Fibroblast of skin of left quadriceps (primary cell): ENCODE measurements at regions not wholly inside any gene's neighbourhood (a gene's known extent, or its start where the extent isn't known, plus 50 kb on each side); places are given as distances from the start of the nearest gene placed in this dataset.
"Not testable (repeated sequence)": the region's sequence is repeated elsewhere in the genome, so short reads cannot be mapped to it uniquely, and the experiment has no call there.

Source experiments
- DNase-seq, 2 experiments: peaks; one replicate each; pipeline ENCODE4 v3.0.0-alpha.2; 2013; ENCODE audit warnings: low read depth in 2 of 2

DNA sequence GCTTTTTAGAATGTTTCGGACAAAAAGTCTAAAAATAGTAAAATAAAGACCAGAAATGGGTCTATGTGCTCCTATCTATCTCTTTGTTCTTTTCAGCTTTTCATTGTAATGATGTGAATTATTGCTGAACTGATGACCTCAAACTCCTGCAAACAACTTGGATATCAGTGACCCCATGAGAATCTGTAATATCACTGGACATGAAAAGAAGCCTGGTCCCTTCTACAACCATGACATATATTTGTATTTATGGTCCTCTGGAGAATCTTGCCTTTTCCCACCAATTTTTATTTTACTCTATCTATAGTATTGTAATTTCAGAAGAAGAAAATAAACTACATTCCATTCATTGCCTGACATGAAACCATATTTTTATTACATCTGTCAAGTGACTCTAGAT lies 740.7 kb upstream of the CA10 start:
- no peak for DNase-seq

DNA sequence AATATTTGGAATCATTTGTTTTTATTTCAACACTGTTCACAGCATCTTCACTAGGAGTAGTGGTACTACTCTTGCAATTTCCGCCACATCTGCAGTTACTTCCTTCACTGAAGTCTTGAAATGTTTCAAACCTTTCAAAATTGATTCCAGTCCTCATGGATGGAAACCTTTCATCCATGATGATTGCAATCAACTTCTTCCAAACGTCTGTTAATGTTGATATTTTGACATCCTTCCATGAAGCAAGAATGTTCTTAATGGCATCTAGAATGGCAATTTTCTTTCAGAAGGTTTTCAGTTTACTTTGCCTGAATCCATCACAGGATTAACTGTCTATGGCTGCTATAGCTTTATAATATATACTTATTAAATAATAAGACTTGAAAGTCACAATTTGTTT lies 736.8 kb upstream of the CA10 start:
- no peak for DNase-seq

DNA sequence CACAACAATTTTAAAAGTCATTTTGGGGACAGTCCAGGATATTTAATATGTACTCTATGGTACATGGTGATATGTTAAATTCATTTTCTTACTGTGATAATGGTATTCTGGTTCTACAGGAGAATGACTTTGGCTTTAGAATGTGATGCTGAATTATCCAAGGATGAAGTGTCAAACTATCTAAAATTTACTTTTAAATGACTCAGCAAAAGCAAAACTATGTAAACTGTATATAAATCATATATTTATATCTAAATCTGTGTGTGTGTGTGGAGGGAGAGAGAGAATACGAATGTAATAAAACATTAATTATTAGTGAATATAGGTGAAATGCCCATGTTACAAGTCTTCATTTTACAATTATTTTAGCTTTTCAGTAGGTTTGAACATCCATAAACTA lies 733.8 kb upstream of the CA10 start:
- no peak for DNase-seq

DNA sequence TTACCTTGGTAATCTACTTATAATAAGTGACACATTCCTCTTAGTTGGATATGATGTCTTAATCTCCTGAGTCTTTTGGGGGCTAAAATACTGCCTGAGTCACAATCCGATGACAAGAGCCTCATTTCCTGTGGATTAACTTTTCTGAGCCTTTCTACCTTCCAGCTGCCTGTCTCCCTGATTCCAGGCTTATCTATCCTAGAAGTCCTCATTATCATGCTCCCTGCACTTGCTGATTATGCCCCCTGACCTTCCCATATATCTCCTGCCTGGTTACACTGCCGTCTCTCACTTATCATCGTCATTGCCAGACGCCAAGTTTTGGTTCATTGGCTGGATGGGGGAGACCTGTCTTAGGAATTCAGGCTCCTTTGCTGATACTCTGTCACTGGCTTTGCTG lies 727.4 kb upstream of the CA10 start:
- no peak for DNase-seq

DNA sequence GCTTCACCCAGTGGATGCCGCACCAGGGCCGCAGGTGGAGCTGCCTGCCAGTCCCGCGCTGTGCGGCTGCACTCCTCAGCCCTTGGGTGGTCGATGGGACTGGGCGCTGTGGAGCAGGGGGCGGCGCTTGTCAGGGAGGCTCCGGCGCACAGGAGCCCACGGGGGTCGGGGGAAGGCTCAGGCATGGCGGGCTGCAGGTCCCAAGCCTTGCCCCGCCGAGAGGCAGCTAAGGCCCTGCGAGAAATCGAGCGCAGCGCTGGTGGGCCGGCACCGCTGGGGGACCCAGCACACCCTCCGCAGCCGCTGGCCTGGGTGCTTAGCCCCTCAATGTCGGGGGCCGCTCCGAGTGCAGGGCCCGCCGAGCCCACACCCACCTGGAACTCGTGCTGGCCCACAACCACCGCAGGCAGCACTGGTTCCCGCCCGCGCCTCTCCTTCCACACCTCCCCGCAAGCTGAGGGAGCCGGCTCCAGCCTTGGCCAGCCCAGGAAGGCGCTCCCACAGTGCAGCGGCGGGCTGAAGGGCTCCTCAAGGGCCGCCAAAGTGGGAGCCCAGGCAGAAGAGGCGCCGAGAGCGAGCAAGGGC lies 725.5 kb upstream of the CA10 start:
- DNase-seq = not testable (repeated sequence)

DNA sequence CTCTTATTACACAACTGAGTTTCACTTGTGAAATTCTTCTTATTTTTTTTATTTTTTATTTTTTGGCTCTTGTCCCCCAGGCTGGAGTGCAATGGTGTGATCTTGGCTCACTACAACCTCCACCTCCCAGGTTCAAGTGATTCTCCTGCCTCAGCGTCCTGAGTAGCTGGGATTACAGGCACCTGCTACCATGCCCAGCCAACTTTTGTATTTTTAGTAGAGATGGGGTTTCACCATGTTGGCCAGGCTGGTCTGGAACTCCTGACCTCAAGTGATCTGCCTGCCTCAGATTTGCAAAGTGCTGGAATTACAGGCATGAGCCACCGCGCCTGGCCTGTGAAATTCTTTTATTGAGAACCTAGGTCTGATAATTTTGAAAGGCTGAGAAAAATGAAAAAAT lies 688.3 kb upstream of the CA10 start:
- DNase-seq = not testable (repeated sequence)

DNA sequence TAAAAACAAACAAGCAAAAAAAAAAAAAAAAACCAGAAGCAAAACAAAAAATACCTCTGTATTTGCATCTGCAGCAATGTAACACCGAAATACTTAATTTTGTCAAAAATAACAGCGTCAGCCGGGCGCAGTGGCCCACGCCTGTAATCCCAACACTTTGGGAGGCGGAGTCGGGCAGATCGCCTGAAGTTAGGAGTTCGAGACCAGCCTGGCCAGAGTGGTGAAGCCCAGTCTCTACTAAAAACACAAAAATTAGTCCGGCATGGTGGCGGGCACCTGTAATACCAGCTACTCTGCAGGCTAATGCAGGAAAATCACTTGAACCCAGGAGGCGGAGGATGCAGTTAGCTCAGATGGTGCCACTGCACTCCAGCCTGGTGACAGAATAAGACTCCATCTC lies 683.5 kb upstream of the CA10 start:
- no peak for DNase-seq

DNA sequence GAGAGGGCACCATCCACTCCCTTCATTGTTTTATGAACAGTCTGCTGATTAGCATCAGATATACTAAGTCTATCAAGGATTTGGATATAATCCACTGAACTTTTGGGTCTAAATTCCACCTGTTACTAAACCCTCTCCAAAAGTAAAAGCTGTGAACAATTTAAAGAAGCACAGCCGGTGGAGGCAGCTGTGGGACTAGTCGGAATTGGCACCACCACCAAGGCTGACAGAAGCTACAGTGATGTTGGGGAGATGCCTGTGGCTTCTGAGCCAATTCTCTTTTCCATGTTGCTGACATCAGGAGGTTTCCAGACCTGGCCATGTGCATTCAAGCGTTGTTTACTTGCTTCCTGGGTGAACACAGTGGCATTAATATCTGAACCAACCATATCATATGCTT lies 679.0 kb upstream of the CA10 start:
- DNase-seq = no peak

DNA sequence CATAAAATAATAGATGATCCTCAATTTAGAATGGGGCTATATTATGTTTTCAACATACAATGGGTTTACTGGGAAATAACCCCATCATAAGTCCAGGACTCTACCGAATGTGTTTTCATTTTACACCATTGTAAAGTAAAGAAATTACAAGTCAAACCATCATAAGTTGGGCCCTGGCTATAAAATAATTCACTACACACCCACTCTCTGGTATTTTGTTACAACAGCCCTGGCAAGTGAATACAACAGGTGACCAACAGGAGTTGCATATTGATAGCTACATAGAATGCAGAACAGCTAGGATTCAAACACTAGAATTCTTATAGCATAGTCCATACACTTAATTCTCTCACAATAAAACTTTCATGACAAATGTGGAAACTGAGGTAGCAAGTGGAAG lies 673.0 kb upstream of the CA10 start:
- no peak for DNase-seq

DNA sequence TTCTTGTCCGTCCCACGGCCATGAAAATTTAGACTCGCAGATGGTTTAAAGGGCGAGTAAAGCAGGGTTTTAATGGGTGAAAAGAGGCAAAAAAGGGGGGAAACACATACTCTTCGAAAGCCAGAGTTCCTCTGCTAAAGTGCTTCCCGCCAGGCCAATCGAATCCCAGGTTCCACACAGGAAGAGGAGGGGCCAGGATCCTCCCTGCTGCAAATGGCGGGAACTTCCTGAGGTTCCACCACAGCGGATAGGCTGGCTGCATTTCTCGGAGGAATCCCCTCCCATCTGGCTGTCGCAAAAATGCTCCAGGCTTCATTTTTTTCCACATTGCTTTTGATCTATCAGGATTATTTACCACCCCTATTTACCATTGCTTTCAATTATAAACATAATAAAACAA lies 670.1 kb upstream of the CA10 start:
- no peak for DNase-seq

DNA sequence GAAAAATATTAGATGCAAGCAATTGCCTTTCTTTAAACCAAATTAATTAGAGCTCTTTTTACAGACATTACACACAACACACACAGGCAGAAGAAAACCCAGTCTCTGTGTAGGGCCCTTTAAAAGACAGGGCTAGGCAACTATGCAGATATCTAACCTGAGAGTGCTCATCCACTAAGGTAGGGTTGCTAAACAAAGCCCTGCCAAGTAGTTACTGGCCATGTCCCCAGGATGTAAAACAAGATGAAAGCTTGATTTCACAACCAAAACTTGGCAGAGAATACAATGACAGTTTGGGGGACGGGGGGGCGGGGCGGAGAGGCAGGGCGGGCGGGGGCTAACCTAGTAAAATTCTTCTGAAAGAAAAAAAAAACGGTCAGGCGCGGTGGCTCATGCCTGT lies 669.0 kb upstream of the CA10 start:
- DNase-seq = no peak

DNA sequence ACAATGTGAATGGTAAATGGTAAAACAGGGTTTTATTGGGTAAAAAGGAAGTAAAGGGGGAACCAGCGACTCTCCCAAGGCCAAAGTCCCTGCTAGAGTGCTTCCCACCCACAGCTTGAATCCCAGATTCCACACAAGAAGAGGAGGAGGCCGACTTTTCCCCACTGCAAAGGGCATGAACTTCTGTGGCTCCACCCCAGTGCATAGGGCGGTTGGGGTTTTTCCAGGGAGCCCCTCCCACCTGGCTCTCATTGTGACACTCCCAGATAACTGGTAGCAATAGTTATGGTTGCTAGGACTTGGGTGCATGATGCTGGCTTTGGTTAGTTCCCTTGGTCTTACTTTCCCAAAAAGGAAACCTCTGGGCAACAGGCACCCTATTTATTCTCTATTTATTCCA lies 666.0 kb upstream of the CA10 start:
- DNase-seq = no peak

DNA sequence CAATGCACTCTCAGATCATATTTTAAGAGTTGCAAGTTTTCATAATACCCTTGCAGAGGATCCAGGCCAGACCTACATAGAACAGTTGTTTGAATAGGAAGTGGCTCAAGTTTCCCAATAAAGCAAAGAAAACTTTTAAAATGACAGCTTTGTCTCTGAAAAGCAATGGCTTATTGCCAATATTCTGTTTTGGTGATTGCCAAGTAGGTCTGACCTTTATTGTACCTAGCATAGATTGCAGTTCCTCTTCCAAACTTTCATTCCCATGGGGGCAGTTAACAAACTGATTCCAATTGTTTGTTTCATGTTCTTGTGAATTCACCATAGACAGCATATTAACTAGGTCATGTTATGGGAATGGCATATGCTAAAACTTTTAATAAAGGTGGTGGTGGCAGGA lies 664.6 kb upstream of the CA10 start:
- no peak for DNase-seq

DNA sequence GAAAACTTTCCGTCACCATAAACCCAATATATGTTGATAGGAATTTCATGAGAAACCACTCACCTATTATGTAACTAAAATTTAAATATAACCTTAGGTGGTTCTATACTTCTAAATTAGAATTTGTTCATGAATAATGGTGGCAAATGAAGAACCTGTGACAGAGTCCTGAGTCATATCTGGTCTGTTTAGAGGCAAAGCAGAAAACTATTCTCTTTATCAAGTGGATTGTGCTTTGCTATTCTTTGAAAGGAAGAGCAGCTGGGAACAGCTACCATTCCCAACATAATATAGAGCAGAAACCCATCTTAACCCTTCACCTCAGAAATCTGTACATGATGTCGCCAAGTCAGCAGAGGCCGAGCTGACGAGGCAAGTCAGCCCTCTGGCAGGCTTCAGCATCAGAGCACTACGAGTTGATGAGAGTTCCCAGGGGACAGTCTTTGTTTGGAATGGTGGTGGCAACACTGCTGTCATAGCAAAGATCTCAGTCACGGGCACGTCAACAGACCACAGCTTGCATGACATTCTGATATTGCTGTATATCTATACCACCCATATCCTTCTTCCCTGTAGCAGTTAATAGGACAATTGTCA lies 631.9 kb upstream of the CA10 start:
- DNase-seq = no peak

DNA sequence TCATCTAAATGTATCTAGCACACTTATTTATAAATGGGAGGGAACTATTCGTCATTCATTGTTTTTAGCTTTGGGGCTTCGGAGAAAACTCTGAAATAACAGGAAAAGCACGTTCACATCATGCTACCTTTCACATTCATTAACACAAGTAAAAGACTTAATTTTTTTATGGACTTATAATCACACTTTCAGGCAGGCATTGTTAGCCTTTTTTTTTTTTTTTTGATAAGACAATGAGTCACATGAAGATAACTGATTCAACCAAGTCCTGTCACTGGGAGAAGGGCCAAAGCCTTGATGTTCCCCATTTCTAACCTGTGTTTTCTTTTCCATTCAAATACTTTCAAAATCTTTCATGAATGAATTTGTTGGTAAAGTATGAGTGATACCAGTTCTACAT lies 631.3 kb upstream of the CA10 start:
- DNase-seq = no peak

DNA sequence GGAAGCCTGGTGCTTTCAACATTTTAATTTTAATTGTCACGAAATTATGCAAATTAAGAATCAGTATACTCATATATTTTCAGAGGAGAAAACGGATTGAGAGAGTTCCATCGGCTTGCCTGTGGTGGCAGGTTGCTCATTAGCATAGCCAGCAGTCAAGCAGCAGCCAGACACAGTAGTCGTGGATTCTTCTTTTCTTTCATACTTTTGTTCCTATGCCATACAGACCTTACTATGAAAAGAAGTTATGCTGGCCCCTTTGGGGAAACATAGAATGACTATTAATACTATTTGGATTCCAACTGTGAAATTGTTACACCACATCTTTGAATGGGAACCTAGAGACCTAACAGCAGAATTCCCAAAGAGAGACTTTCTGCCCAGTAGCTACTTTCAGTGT lies 617.7 kb upstream of the CA10 start:
- DNase-seq = no peak

DNA sequence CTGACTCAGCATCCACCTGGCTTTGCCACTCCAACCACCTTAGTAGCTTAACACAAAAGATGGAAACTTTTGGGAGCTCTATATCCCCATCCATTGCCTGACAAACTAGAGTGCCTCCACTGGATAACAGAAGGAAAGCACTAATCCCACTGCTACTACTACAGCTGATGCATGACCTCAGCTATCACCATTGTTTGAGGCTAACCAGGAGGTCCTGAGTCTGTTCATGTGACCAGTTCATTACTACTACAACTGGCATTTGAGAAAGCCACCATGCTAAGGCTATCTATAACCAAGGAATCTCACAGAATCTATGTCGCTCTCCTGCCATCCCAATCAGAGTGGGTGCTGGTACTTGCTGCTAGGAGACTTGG lies 604.3 kb upstream of the CA10 start:
- no peak for DNase-seq

DNA sequence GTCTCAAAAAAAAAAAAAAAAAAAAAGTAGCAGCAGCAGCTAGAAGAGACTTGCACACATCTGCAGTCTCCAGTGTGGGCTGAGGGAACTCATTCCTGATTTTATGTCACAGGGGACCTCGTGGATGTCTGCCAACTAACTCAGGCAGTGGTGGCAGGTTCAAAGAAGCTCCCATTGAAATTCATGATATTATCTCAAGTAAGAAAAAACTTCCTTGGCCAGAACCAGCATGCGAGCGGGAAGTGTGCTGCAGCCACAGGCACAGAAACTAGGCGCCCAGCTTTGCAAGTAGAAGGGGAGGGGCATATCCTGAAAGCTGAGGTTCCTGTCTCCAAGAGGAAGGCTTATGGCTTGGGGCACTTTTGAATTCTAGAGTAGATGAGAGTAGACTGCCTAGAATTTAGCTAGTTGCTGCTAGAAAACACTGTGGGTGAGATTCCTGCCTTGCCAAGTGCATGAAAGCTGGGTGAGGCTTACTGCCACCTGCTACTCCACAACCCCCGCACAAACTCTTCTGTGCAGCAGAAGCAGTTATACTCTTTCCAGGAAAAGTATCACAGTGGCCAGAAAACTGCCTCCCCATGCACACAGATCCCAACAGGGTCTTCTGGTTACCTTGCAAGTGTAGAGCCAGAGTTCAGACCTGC lies 603.8 kb upstream of the CA10 start:
- no peak for DNase-seq

DNA sequence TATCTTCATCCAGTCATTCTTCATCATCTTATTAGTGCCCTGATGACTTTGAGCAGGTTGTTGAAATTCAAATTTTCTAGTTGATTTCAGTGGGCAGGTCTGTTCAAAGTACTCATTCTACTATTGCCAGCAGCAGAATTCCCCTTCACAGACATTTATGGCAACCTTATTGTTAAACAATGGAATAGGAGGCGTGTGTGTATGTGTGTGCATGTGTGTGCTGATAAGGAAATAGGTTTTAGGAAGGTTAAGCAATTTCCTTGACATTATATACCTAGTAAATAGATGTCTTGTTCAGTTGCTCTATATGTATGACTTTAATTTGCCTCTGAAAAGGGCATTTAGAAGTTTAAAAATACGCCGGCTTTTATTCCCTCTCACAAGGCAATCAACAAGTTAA lies 601.4 kb upstream of the CA10 start:
- DNase-seq = no peak

DNA sequence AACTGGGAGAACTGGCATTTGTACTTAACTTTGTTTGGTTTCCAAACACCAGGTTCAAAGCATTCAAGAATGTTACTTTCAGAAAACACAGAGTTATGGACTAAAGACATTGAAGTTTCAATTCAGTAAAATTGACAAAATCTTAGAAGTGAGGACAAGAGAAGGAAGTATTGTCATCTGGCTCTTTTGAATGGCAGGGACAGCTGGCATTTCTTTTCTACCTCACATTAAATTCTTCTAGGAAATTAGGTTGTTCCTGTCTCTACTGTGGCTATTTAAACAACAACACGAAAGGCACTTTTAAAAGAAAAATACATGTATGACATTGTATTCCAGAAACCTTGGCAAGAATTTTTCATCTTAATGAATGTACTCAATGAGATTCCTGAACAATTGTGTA lies 600.0 kb upstream of the CA10 start:
- DNase-seq = no peak

DNA sequence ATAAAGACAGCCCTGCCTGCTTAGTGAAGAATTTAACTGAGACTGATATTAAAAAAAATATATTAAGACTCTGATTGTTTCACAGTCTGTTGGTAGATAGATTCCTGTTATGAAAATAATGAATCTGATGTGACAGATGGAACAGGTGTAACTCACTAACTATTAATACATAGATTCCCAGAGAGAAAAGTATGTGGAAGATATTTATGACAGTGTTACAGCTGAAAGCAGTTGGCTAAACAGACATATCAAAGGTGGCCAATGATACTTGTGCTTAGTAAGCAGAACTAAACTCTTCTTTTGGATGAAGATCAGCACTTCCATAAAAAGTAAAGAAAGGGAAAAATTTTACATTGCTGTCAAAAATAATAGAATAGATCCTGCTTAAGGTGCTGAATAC lies 598.2 kb upstream of the CA10 start:
- DNase-seq = no peak

DNA sequence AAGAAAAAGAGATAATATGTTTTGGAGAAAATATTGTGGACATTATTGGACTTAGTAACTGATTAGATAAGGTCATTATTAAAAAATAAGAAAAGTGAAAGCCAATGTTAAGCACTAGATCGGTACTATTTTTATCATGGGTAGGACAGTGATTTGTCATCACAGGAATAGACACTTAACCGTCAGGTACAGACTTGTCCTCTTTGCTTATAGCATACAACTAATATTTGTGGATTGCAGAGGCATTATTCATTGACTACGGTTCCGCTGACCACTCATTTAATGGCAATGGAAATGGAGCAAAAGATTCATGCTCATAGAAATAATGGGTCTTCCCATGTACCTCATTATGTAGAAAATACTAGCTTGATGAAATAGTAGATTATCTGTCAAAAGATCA lies 596.3 kb upstream of the CA10 start:
- no peak for DNase-seq

DNA sequence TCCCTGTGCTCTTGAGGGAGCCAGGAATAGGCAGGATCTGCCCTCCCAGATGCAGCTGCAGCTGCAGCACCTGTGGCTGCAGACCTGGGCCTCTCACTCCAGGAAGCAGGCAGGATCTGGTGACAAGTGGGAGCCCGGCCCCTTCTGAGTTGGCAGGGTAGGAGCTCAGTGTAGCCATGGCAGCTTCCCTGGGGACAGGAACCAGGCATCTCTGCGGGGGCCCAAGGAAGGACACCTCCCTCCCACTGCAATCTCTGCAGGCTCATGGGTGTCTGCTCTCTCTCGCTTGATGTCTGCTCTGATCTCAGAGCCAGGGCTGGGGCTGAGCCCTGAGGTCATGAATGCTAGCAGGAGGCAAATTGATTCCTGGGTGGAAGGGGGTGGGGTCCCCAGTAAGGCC lies 592.5 kb upstream of the CA10 start:
- no peak for DNase-seq

DNA sequence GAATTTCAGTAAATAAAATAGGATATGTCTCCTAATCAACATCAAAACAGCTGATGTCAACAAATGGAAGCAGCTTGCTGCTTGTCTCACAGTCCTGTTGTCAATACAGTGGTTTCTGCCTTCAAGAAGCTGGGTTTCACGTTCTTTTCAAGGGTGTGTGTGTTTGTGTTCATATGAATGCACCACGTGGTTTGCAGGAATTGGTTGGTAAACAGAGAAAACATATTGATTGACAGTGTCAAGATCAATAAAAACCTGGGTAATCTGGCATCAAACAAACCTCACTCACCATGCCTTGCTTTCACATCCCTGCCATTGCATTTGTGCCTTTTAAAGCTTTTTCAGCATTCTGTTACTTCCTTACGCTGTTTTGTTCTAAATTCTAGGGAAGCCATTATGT lies 585.7 kb upstream of the CA10 start:
- DNase-seq = no peak
